Activated naive CD4-positive, alpha-beta T cell treated with anti-CD3 and anti-CD28 coated beads for 36 hours (primary cell): ENCODE measurements at regions not wholly inside any gene's neighbourhood (a gene's known extent, or its start where the extent isn't known, plus 50 kb on each side); places are given as distances from the start of the nearest gene placed in this dataset.

ENCODE experiments used
- CTCF ChIA-PET: fragments of 350-600 bp; sonication (Branson Sonifier 250); formaldehyde crosslinking; loops from one replicate; lab custom pipeline; 2021; ENCODE audit warnings: antibody characterized with exemption; lab: Charles Lee
- DNase-seq: peaks from one replicate; pipeline ENCODE4 v3.0.0-alpha.2; 2020
- H3K27ac Mint-ChIP-seq: one replicate; pipeline ENCODE4 v1.8.0; 2021; ENCODE audit warnings: mild to moderate bottlenecking, mixed read lengths
- H3K27me3 Mint-ChIP-seq: one replicate; pipeline ENCODE4 v1.8.0; 2021; ENCODE audit warnings: low read depth, mixed read lengths
- H3K36me3 Mint-ChIP-seq: one replicate; pipeline ENCODE4 v1.8.0; 2021; ENCODE audit warnings: low read depth, mixed read lengths
- H3K4me1 Mint-ChIP-seq: one replicate; pipeline ENCODE4 v1.8.0; 2021; ENCODE audit warnings: low read depth, mixed read lengths
- H3K4me3 Mint-ChIP-seq: one replicate; pipeline ENCODE4 v1.8.0; 2021; ENCODE audit warnings: mild to moderate bottlenecking, moderate library complexity, mixed read lengths
- H3K9me3 Mint-ChIP-seq: one replicate; pipeline ENCODE4 v1.8.0; 2021; ENCODE audit warnings: mixed read lengths
- intact Hi-C: fragments of 100-400 bp; cut with micrococcal nuclease; formaldehyde crosslinking; loops from one replicate; pipeline ENCODE4 v1.15.1; 2023

- Mint-ChIP-seq H3K27ac (no peak overlapping the region), H3K4me1 (no peaks in the 10 kb centered on the region), H3K36me3 (no peaks in the 10 kb centered on the region), H3K9me3 (no peaks in the 10 kb centered on the region), H3K27me3 (peaks cover 3% of the 10 kb centered on the region), H3K4me3 (no peak overlapping the region)
- intact Hi-C loops: no loop called here
- no peak for DNase-seq
- CTCF ChIA-PET: no interaction called here
These were observed 51.2 kb upstream of the PRKG1 start for GRCh38 chr10:51022933-51023585.

GRCh38 chr10:51023636-51024035, 50.7 kb upstream of the PRKG1 start:
- no peaks in the 10 kb centered on the region for H3K9me3 Mint-ChIP-seq
- peaks cover 3% of the 10 kb centered on the region for H3K27me3 Mint-ChIP-seq
- H3K4me1 Mint-ChIP-seq: no peaks in the 10 kb centered on the region
- H3K4me3 Mint-ChIP-seq: no peak overlapping the region
- no peaks in the 10 kb centered on the region for H3K36me3 Mint-ChIP-seq
- intact Hi-C loops: no loop called here
- DNase-seq: no peak
- CTCF ChIA-PET: no interaction called here
- no peak overlapping the region for H3K27ac Mint-ChIP-seq
